CD4-positive, alpha-beta T cell treated with Interleukin-15 for 1 hour (primary cell): ENCODE measurements at regions not wholly inside any gene's neighbourhood (a gene's known extent, or its start where the extent isn't known, plus 50 kb on each side); places are given as distances from the start of the nearest gene placed in this dataset.
"Not testable (repeated sequence)": the region's sequence is repeated elsewhere in the genome, so short reads cannot be mapped to it uniquely, and the experiment has no call there.

Experiments
- DNase-seq: peaks from one replicate; pipeline ENCODE4 v3.0.0-alpha.2; 2020

DNA sequence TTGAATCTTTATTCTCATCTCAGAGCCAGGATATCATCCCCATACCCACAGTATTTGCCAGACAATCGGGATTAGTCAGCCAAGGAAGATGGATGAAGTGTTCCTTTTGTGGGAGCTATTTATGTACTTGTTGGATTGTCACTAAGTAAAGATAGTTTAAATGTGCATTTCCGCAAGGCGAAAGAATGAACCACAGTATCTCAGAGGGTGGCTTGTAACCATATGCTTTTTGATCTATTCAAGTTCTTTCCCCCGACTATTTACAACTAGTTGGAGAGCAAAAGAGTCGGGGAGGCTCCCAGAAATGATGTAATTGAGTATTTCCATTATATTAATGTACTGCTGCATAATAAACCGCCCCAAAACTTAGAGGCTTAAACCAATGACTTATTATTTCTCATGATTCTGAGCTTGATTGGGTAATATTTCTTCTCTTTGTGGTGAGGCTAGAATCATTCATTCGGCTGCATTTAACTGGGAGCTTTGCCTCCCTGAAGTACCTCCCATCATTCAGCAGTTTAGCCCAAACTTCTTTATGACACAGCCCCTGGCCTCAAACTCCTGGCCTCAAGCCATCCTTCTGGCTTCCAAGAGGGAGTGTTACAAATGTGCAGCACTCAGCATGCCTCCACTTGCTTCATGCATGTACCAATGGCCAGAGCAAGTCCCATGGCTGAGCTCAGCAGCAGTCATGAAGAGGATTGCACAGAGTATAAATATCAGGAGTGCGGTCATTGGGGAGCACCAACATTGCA is 423.7 kb downstream of the METTL4 start:
- DNase-seq, result no peak

DNA sequence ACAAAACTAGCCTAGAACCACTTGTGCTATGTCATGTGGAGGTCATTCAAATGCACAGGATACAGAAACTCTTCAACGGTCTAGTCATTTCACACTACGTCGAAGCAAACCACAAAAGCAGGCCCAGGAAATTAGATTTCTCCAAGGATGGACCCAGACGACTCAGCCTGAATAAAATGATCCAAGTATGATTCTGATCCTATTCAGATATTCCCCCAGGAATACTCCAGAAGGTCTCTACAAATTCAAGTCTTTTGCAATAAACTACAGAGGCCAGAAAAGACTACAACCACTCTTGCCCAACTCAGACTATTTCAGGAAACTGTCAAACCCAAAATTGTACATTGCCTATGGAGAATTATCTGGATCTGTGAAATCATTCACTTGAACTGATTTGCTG is 422.5 kb downstream of the METTL4 start:
- no peak for DNase-seq

GRCh38 chr18:2150566-2150965 is 420.7 kb downstream of the METTL4 start:
- no peak for DNase-seq

DNA sequence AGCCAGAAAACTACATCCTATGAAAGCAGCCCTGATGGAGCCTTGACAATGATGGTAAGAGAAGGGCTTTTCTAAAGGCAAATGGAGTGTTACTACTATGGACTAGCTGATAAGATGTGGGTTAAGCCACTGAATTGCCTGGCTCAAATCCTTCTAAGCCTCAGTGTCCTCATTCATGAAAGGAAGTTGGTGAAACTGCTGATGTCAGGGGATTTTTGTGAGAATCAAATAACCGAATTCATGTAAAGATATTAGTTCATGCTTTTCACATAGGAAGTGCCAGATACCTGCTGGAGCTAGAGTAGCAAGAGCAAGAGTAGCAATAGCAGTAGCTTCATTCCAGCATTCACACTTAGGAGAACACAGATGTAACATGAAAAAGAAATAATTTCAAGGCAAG is 417.0 kb downstream of the METTL4 start:
- no peak for DNase-seq

DNA sequence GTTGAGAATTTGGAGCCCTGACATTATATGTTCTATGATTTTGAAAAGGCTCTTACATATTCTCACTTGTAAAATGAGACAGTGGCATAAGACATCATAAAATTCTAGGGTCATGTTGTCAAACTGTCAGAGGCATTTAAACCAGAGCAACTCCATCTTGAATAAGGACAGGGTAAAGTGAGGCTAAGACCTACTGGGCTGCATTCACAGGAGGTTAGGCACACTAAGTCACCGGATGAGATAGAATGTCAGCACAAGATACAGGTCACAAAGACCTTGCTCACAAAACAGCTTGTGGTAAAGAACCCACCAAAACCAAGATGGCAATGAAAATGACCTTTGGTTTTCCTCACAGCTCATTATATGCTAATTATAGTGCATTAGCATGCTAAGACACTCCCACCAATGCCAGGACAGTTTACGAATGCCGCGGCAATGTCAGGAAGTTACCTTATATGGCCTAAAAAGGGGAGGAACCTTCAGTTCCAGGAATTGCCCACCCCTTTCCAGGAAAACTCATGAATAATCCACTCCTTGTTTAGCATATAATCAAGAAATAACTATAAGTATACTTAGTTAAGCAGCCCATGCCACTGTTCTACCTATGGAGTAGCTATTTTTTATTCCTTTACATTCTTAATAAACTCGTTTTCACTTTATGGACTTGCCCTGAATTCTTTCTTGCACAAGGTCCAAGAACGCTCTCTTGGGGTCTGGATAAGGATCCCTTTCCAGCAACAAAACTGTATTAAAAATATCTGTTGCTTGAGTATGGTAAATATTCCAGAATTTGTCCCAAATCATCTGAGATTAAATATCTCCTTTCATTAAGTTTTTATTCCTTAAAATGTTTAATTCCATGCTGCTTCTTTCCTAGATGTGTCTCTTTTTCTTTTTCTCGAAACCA is 406.4 kb downstream of the METTL4 start:
- no peak for DNase-seq

DNA sequence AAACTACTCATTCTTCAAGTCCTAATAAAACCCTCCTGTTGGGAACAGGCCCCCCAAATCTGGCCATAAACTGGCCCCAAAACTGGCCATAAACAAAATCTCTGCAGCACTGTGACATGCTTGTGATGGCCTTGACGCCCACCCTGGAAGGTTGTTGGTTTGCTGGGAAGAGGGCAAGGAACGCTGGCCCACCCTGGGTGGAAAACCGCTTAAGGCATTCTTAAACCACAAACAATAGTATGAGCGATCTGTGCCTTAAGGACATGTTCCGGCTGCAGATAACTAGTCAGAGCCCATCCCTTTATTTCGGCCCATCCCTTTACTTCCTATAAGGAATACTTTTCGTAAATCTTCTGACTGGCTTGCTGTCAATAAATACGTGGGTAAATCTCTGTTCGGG is 404.4 kb downstream of the METTL4 start:
- not testable (repeated sequence) for DNase-seq

- no peak for DNase-seq
Observed at GRCh38 chr18:2168022-2168421, 403.3 kb downstream of the METTL4 start.

- no peak for DNase-seq
Observed at GRCh38 chr18:2169656-2170055, 401.6 kb downstream of the METTL4 start.

GRCh38 chr18:2171840-2172625 is 399.3 kb downstream of the METTL4 start:
- DNase-seq, result no peak

DNA sequence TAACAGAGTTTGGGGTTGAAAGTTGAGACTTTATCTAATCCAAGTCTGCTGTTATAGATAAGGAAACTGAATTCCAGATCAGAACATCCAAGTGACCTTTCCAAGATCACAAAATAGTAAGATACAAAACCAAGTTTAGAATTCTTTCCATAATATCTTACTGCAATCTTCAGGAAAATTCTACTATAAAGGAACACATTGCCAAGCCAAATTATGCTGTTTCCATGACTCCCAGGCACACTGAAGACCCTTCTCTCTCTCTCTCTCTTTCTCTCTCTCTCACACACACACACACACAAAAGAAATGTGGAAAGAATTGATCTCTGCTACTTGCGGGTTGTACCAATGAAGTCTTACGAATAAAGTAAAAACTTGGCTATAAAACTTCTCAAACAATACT is 398.4 kb downstream of the METTL4 start:
- DNase-seq, result no peak

DNA sequence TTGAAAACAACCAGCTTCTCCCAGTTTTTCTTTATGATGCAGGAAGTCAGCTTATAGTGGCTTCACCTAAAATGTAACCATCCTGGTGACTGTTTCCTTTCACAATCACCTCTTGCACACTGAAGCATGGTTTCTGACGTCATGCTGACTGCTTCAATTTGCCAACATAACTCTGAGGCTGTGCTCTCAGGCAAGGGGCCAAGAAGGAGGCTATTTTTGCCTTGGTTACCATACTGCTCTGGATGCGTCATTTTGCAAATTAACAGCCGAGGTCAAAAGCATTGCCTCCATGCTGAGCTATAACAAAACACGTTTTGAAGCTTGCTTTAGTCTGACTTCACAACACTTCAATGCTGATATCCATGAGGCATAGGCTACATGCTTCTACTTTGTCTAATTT is 397.8 kb downstream of the METTL4 start:
- no peak for DNase-seq

- no peak for DNase-seq
Observed at GRCh38 chr18:2178036-2178435, 393.3 kb downstream of the METTL4 start.

DNA sequence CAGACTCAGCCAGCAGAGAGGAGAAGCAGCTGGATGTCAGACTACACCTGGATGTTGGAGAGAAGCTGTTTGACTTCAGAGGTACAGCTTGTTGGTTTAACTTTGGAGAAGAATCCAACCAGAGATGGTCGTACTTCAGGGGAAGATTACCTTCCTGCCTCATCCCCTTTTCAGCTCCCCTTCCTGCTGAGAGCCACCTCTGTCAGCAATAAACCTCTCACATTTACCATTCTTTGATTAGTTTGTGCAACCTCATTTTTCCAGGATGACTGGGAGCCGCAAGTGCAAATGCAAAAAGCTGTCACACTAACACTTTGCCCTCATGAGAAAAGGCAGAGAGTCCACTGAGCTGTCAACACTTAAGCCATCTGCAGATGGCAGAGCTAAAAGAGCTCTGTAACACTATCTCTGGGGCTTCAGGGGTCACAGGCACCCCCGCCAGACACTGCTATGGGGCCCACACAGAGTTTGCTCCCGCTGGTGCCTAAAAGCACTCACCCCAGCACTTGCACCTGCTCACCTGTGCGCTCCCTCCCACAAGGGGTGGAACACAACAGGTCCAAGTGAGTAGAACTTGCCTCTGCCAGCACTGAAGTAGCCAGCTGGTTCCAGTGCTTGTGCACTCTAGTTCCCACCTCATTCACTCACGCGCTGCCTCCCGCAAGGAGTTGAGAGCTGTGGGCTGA is 391.7 kb downstream of the METTL4 start:
- DNase-seq, result no peak

- DNase-seq, result no peak
Observed at GRCh38 chr18:2180586-2180985, 390.7 kb downstream of the METTL4 start.

DNA sequence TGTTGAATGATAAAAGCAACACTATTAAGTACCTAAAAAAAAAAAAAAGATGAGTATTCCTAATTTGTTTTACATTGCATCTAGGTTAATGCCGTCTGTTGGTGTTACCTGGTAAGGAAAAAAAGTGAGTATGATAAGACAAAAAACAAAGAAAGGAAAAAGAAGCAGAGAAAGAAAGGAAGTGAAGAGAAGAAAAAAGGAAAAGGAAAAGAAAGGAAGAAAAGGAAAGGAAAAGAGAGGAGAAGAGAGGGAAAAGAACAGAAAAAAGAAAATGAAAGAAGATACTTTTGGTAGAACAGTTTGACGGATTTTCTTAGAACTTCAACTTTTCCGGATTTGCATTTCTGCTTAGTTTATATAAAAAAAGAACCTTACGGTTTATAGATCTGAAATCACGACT is 387.9 kb downstream of the METTL4 start:
- DNase-seq, result no peak

DNA sequence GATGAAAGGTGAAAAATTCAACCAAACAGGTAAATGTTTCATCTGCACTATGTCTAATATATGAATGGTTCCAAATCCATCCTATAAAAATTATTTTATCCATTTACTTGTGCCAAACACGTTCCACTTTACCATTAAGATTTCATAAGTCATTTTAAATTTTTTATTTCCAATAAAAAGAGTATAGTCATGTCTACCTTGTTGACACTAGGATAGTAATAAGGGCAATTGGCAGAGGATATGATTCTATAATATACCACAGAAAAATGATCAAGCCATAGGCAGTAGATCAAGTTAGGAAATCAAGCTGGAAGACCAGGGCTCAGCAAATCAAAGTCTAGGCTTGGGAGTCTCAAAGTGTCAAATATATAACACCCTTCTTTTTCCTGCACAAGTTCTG is 384.3 kb downstream of the METTL4 start:
- no peak for DNase-seq

DNA sequence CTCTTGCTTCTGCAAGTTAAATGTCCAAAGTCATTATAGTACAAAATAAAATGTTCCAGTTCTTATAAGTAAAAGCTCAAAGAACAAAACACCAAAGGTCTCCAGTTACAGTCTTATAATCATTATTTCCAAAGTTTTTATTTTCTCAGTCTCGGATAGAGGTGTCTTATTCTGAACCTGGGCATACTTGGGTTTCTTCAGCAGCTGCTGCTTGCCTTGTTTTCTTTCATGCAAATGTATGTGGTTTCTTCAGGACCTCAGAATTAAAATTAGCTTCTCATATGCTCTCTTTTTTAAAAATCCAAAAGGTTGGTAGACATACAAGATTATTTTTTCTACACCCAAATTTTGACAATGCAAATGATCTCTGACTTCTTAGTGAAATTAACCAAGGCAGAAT is 383.0 kb downstream of the METTL4 start:
- DNase-seq, result no peak

DNA sequence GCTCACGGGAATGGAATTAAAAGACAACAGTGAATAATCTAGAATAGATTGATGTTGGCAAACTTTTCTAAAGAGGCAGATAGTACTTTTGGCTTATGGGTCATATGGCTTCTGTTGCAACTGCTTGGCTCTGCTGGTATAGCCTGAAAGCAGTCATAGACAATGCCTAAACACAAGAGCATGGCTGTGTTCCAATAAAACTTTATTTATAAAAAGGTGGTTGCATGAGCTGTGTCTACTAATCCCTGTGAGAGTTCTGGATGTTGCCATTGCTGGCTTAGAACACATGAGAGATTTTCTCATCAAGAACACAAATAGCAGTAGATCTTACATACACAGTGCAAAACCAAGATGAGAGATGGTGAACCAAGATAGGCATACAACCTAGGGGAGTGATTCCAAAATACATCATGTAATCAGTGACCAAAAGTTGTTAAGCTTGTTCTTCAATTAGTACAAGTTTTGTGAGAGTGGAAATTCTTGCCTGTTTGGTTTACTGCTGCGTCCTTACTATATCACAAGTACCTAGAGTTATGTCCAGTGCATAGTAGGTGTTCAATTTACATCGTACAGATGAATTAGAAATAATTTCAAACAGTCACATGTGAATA is 380.0 kb downstream of the METTL4 start:
- no peak for DNase-seq

- DNase-seq, result no peak
Observed at GRCh38 chr18:2192562-2192961, 378.7 kb downstream of the METTL4 start.

- no peak for DNase-seq
Observed at GRCh38 chr18:2197946-2198345, 373.4 kb downstream of the METTL4 start.

DNA sequence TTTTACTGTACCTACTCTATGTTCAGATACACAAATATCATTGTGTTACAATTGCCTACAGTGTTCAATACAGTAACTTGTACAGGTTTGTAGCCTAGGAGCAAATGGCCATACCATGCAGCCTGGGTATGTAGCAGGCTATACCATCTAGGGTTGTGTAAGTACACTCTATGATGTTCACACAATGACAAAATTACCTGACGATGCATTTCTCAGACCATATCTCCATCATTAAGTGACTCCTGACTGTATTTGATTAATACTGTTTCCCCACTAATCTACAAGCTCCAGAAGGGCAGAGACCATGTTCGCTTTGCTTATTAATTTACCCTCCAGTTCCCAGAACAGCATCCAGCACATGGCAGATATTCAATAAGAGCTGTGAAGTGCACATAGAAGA is 372.2 kb downstream of the METTL4 start:
- no peak for DNase-seq

DNA sequence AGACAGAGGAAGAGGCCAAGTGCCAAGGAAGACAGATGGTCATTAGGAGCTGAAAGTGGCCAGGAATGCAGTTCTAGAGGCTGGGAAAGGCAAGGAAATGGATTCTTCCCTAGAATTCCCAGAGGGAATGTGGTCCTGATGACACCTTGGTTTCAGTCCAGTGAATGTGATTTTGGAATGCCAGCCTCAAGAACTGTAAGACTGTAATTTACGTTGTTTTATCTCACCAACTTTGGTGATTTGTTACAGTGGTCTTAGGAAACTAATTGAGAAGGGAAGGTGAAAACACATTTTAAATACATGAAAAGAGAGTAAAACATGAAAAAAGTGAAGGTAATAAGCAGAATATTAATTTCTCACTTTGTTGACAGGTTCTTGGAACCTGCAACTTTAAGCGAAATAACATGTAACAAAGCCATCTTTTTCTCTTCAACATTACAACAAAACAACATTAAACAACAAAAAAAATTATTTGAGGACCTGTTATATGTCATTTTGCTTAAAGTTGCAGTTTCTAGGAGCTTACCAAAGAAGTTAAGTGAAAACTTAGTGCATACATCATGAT is 370.2 kb downstream of the METTL4 start:
- no peak for DNase-seq
